Lower leg skin (tissue), 4 donors: ENCODE measurements at regions not wholly inside any gene's neighbourhood (a gene's known extent, or its start where the extent isn't known, plus 50 kb on each side); places are given as distances from the start of the nearest gene placed in this dataset.

Experiments used
- DNase-seq, 2 donors: peaks; one replicate each; pipeline ENCODE4 v3.0.0-alpha.2; 2019; ENCODE audit warnings: low spot score in 2 of 2
- H3K4me3 ChIP-seq: fragments of 200-600 bp; sonication (generic); 2 replicates; pipeline ENCODE4 v1.5.1; 2017; ENCODE audit warnings: mild to moderate bottlenecking, low read depth; ENCODE audit not compliant: poor library complexity, severe bottlenecking
- POLR2A ChIP-seq, 2 donors: fragments of 450-650 bp; IDR thresholded peaks; one replicate each; pipeline ENCODE4 v1.6.1; 2016 to 2017; ENCODE audit warnings: antibody characterized with exemption in 2 of 2, mild to moderate bottlenecking in 1 of 2, moderate library complexity in 1 of 2
- WGBS, 2 donors: methylation state at CpG; one replicate each; pipeline ENCODE4 v1.1.5; 2018; 5-methylcytosine and 5-hydroxymethylcytosine counted together
- intact Hi-C: fragments of 100-400 bp; cut with DNase I; formaldehyde crosslinking; loops from one replicate; pipeline ENCODE4 v1.15.0; 2023; ENCODE audit warnings: low total_unique reads
- TF ChIP-seq, protein P1 (sequence below), 3 donors: fragments of 450-650 bp; IDR thresholded peaks; one replicate each; pipeline ENCODE4 v1.5.1; 2016; ENCODE audit warnings: antibody characterized with exemption in 3 of 3, mild to moderate bottlenecking in 3 of 3, moderate library complexity in 2 of 3

DNA sequence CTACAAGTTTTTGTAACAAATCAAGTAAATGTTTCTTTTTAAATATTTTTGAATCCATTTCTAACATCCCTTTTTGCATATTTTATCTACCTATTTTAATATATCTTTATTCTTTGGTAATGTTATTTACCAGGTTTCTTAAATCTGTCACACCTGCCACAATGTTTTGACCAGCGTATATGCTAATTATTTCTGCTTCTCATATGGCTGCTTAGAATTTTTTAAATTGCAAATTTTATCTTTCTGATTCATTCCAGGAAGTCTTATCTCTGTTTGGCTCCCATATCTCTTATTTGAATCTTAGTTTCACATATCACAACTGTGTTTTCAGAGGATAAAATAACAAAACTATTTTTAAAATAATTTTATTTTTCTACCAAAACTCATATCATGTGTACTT is 1411.1 kb downstream of the KCNT2 start:
- 92 to 93% methylated on average over 1 of the region's 1 CpG for WGBS, 2 donors
- no peak for TF ChIP-seq POLR2A (IDR thresholded peaks at IDR 0.05)
- TF ChIP-seq, protein P1, sequence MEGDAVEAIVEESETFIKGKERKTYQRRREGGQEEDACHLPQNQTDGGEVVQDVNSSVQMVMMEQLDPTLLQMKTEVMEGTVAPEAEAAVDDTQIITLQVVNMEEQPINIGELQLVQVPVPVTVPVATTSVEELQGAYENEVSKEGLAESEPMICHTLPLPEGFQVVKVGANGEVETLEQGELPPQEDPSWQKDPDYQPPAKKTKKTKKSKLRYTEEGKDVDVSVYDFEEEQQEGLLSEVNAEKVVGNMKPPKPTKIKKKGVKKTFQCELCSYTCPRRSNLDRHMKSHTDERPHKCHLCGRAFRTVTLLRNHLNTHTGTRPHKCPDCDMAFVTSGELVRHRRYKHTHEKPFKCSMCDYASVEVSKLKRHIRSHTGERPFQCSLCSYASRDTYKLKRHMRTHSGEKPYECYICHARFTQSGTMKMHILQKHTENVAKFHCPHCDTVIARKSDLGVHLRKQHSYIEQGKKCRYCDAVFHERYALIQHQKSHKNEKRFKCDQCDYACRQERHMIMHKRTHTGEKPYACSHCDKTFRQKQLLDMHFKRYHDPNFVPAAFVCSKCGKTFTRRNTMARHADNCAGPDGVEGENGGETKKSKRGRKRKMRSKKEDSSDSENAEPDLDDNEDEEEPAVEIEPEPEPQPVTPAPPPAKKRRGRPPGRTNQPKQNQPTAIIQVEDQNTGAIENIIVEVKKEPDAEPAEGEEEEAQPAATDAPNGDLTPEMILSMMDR (IDR thresholded peaks at IDR 0.05) = no peak
- intact Hi-C loops = no loop called here
- no peak for DNase-seq
- H3K4me3 ChIP-seq = no peak overlapping the region

DNA sequence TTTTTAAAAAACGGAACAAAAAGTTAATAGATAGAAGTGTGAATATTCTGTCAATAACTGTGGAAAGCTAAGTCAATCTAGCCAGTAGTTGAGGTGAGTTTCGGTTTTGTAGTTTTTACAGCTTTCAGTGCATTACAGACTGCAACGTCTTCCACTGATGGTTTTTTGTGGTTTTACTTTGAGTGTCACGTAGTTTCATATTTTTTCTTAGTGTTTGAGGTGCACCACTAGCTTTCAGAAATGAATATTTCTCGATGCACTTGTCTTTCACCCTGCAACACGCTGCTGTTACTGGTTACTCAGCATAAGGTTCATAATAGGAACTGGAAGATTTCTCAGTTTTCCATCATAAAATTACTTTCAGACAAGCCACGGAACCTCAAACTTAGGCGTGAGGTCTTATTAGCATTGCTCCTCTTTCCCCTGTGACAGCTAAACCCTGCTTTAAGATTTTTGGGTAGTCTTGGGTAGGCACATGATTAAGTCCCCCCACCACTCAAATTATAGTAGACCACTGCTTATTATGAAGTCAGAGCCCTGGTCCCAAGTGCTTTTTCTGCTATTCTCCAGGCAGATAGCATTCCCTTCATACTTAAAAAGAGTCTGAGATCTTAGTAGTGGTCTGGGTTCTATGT is 1412.7 kb downstream of the KCNT2 start:
- 50 to 56% methylated on average over 8 of the region's 8 CpGs for WGBS, 2 donors
- TF ChIP-seq, protein P1 (IDR thresholded peaks at IDR 0.05) = no peak
- TF ChIP-seq POLR2A (IDR thresholded peaks at IDR 0.05) = no peak
- intact Hi-C loops = no loop called here

DNA sequence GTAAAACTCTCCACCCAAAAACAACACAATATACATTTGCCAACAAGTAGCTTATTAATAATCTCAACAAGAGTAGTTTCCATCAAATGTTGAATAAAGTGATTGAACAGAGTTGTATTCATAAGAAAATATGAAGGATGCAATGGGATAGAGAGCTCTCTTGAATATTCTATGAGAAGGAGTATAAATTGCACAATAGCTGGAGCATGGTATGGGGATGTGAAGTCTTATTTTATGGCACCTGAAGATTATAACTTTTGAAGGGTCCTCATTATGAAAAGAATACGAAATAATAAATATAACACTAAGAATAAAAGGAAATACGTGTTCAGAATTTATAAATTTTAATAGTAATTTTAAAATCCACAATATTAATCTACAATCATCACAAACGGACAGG is 1415.1 kb downstream of the KCNT2 start:
- 85 to 88% methylated on average over 3 of the region's 3 CpGs for WGBS, 2 donors
- TF ChIP-seq, protein P1 (IDR thresholded peaks at IDR 0.05) = no peak
- no peak for TF ChIP-seq POLR2A (IDR thresholded peaks at IDR 0.05)
- DNase-seq = no peak
- H3K4me3 ChIP-seq = no peak overlapping the region
- intact Hi-C loops = no loop called here

More for the DNA sequence above, 1412.7 kb downstream of the KCNT2 start:
- no peak for DNase-seq
- no peak overlapping the region for H3K4me3 ChIP-seq

DNA sequence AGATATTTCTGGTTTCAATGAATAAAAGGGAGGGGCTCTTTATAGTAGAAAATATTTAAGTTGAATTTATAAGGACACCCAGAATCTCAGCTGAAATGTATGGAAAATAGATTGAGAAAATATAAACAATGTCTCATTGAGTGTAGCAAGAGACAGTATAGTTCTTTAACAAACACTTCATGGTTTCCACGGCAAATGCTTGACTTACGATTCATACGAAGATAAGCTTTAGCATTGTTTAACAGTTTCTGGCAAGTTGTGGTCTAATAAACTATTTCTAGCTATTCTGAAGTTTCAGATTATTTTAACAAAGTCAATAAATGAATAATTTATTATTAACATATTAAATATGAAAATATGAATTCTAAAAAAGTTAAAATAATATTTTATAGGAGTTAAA is 1419.4 kb downstream of the KCNT2 start:
- no peak for DNase-seq
- no peak for TF ChIP-seq POLR2A (IDR thresholded peaks at IDR 0.05)
- TF ChIP-seq, protein P1 (IDR thresholded peaks at IDR 0.05) = no peak
- intact Hi-C loops = no loop called here
- H3K4me3 ChIP-seq = no peak overlapping the region
- WGBS, 2 donors = 73 to 77% methylated on average over 3 of the region's 3 CpGs

GRCh38 chr1:195186544-195186943 is 1421.7 kb downstream of the KCNT2 start:
- WGBS, 2 donors = 45 to 46% methylated on average over 3 of the region's 3 CpGs

More at GRCh38 chr1:195186544-195186943, 1421.7 kb downstream of the KCNT2 start:
- no peak overlapping the region for H3K4me3 ChIP-seq
- DNase-seq = no peak
- intact Hi-C loops = no loop called here
- TF ChIP-seq, protein P1 (IDR thresholded peaks at IDR 0.05) = no peak
- TF ChIP-seq POLR2A (IDR thresholded peaks at IDR 0.05) = no peak
